CD4-positive, alpha-beta T cell treated with Interleukin-4 for 4 hours (primary cell): ENCODE measurements at regions not wholly inside any gene's neighbourhood (a gene's known extent, or its start where the extent isn't known, plus 50 kb on each side); places are given as distances from the start of the nearest gene placed in this dataset.

ENCODE experiments used
- DNase-seq: peaks from one replicate; pipeline ENCODE4 v3.0.0-alpha.2; 2020

DNA sequence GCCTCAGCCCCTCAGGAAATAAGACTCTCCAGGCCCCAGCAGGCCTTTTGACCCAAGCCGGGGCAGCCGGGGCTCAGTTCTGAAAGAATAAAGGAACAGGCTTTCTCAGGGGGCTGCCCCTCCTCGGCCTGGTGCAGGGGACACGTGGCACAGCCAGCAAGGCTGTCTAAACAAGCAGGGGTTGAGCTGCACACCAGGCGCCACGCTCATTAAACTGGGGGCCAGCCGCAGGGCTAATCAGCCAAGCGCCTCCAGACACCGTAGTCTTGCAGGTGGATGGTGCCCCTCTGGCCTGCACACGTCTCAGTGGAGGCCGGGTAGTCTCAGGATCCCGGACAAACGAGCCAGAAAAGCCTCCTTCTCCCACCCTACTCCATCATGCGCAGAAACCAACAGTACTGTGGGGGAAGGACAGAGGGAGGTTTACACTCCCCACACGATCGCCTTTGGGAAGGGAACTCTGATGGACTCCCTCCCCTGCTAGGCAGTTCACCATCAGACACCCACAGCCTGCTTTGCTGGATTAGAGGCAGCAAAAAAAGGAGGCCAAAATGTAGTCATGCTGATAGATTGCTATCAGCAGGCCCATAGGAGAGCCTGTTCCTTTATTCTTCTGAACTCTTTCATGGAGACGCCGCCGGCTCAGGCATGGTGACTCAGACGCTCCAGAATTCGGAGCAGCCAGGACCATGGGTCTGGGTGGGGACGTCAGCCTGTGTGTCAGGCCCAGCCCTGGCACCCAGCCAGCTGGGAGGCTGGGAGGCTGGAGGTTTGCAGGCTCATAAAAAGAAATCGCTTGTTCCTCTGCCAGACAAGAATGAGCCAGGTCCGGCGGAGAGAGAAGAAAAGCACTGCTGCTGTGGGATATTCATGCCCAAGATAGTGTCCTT lies 342.4 kb downstream of the BCOR start:
- no peak for DNase-seq

GRCh38 chrX:39756086-39756883 lies 341.5 kb downstream of the BCOR start:
- no peak for DNase-seq

GRCh38 chrX:39757971-39758370 lies 339.8 kb downstream of the BCOR start:
- no peak for DNase-seq

GRCh38 chrX:39758791-39759525 lies 338.8 kb downstream of the BCOR start:
- DNase-seq: no peak

DNA sequence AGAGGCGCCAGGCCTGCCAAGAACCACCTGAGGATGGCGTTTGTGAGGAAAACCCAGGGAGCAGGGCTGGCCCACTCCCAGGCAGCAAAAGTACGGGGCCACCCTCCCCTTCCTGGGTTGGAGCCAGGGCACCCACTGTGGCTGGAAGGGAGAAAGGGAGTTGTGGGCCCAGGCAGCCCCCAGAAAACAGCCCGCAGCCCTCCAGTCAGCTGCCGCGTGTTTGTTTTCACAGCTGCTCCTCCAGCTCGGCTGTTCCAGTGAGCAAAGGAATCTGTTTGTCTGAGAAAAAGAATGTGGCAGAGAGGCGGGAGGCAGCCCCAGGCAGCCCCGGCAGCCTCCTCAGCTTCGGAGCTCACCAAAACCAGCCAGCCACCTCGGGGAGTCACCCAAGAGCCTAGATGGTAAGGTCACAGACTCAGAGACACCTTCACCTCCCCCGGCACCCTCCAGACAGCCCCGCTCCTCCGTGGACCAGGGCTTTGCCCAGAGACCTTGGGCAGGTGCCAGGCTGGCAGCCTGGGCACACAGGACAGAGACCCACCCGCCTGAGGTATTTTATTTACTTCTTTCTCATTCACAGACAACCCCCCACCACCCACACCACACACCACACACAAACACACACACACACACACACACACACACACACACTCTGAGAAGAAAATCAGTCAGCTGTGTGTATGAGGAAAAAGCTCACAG lies 338.1 kb downstream of the BCOR start:
- no peak for DNase-seq

GRCh38 chrX:39760930-39761329 lies 336.8 kb downstream of the BCOR start:
- DNase-seq: no peak

GRCh38 chrX:39762266-39762841 lies 335.4 kb downstream of the BCOR start:
- no peak for DNase-seq

GRCh38 chrX:39764441-39764914 lies 333.3 kb downstream of the BCOR start:
- DNase-seq: no peak

- no peak for DNase-seq
These were observed 332.4 kb downstream of the BCOR start for GRCh38 chrX:39765327-39765726.

DNA sequence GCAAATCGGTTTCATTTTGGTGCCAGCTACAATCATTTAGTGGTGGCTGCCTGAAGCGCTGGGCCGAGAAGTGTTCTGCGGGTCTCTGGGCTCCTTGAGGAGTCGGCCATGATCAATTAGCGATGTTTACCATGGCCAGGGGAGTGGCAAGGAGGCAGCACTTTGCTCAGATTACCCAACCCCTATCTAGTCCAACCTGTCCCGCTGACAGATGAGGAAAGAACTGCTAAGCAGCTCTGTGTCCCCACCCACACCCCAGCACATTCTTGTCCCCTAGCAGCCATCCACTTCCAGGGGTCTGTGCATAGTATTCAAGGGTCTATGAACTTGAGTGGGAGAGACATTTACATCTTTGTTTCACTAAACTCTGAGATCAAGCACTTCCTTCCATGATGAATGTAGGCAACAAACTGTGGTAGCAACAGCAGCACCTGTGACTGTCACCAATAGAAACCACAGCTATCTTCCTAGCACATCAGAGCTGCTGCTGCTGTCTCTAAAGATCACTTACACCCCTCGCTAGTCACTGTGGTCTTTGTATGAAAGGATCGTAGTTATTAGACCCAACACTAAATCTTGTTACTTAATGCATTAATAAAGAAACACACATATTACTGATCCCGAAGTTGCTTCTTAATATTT lies 331.6 kb downstream of the BCOR start:
- peak; percentile 57 for DNase-seq

- DNase-seq: no peak
These were observed 330.9 kb downstream of the BCOR start for GRCh38 chrX:39766855-39767254.

DNA sequence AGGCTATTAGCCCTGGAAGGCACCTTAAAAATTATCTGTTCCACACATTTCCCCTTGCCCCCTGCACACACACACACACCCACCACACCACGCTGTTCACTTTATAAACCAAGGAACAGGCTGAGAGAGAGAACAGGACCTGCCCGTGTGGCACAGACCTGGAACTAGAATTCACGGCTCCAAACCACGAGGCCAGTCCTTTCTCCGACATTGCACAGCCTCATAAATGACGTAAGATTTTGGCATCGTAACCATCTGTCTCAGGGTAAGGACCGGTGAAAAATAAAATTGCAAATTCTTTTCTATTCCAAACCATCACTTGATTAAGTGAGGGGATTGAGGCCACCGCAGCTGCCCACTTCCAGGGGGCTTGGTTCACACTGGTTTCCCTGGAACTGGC lies 330.3 kb downstream of the BCOR start:
- no peak for DNase-seq

DNA sequence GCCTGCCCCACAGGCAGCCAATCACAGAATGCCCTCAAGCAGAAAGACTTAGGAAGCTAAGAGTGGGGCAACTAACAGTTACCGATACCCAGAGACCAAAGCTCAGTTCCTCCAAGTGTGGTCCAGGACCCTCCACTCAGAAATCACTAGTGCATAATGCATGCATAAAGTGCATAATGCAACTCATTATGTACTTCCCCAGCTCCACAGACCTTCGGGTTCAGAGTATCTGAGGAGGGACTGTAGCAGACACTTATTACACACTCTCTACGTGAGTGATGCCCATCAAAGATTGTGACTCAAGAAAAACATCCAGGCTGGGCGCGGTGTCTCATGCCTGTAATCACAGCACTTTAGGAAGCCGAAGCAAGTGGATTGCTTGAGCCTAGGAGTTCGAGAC lies 328.0 kb downstream of the BCOR start:
- no peak for DNase-seq

DNA sequence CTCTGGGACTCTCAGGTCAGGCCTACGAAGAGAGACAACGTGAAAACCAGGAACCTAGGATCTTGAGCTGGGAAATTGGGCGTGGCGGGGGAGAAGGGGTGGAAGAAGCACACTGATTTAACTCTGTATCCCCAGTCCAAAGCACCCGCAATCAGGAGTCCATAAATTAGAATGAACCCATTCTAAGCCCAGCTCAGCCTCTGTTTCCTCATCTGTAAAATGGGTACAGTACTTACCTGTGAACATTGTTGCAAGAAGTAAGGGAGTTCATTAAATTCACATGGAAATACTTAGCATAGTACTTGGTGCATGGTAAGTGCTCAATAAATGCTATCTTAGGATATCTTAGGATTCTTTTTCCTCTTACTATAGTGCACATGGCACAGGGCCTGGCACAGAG lies 326.7 kb downstream of the BCOR start:
- DNase-seq: no peak

DNA sequence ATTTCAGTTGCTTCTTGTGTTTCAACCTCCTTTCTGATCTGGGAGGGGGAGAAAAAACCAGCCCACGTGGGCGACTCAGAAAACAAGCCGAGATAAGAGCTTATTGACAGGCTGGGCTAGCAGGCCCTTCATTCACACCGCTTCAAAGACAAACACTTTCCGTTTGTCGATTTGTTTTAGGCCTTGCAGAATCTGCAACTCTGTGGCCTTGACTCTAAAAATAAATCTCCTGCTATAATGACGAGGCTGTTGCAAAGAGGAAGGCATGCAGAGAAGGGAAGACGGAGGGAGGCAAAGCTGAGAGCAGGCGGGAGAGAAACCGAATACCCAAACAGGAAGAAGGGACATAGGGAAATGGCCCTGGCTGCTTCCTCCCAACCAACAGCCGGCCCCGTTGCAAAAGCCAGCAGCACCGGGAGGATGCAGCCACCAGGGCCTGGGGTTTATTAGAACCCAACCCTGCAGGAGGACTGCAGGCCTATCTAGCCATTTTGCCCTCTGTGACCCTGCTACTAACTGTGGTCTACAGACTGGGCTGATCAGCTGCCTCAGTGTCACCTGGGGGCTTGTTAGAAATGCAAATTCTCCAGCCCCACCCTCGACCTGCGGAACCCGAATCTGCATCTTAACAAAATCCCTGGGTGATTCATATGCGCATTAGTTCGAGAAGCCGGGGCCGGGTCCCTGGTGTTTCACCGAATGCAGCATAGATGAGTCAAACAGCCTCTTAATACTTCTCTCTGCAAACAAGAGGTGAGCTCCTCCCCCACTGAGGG lies 325.5 kb downstream of the BCOR start:
- DNase-seq: peak; percentile 71

GRCh38 chrX:39773150-39773549 lies 324.6 kb downstream of the BCOR start:
- no peak for DNase-seq

DNA sequence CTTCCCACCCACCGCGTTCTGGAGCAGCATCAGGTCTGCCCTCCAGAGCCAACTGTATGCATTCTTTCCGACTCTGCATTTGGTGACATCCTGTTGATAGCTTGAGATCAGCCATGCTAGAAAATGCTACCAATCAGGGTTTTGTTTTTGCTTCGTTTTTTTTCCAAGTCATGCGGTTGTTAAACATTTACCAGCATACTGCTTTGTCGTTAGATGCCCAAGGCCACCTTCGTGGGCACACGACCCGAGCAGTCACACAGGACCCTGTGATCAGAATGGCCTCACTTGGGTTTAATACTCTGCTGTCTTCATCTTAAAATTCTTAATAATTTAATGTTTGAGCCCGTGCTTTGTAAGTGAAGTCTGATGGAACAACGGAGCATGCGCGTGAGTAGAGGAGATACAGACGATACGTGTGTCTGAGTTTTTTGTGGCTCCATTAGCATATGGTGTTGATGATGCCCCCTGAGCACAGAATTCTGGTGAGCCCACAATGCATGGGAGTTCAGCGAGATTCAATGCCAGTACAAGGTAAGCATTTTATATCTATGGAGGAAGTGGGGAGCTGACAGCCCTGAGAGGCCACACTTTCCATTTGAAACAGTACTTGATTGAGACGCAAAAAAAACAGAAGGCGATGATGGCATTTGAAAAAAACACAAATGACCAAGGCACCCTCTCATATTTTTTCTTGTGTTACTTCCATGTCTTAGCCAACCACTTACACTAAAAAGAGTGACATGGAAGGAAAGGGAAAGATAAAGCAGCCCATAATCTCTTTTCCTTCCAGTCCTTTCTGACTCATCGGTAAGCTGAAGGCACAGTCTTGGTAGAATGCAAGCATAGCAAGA lies 323.6 kb downstream of the BCOR start:
- peak; percentile 24 for DNase-seq

GRCh38 chrX:39774774-39775328 lies 322.9 kb downstream of the BCOR start:
- DNase-seq: no peak

GRCh38 chrX:39777623-39778025 lies 320.1 kb downstream of the BCOR start:
- DNase-seq: no peak
